ENCODE measurements at regions not wholly inside any gene's neighbourhood (a gene's known extent, or its start where the extent isn't known, plus 50 kb on each side); places are given as distances from the start of the nearest gene placed in this dataset.

- in situ Hi-C loops (cut with HindIII; ENCODE audit: low pct_unique_long_range_greater_than_20kb, low sequenced_read_pairs) (no loop called here), intact Hi-C loops (cut with micrococcal nuclease; ENCODE audit: unreplicated experiment) (no loop called here)
- peaks cover 23% of the 10 kb centered on the region for H3K4me1 ChIP-seq (ENCODE audit: control insufficient read depth, insufficient read depth, low read length)
- peaks cover 4% of the 10 kb centered on the region; the same call in 1 of the 2 replicates for H3K9me3 ChIP-seq (ENCODE audit: control insufficient read depth, insufficient read depth, low read depth, low read length)
- peak; percentile 81 for ATAC-seq
- BruUV-seq (replicated peaks) = no TSS peak
- no peaks in the 10 kb centered on the region for H3K36me3 ChIP-seq (ENCODE audit: control insufficient read depth, insufficient read depth, low read length)
- TF ChIP-seq TCF7L2 (IDR thresholded peaks at IDR 0.05; ENCODE audit: low read depth, low read length) = no peak
- H3K4me3 ChIP-seq (ENCODE audit: low read depth in 2 of 2, low read length in 2 of 2) = peak overlapping the region; percentile 52 to 58
- POLR2A ChIA-PET = no interaction called here
- CTCF ChIA-PET = no interaction called here
- no peak for DNase-seq (ENCODE audit: low read depth, low spot score)
- no peaks in the 10 kb centered on the region for H3K27me3 ChIP-seq (ENCODE audit: control insufficient read depth, insufficient read depth, low read length)
- peak overlapping the region; percentile 54; the same call in 1 of the 2 replicates for H3K27ac ChIP-seq (ENCODE audit: low read length)
Measured at GRCh38 chr4:183797445-183798300, 107.4 kb upstream of the STOX2 start.

GRCh38 chr4:183798301-183799253 is 106.5 kb upstream of the STOX2 start:
- intact Hi-C loops (cut with micrococcal nuclease; ENCODE audit: unreplicated experiment) (no loop called here), in situ Hi-C loops (cut with HindIII; ENCODE audit: low pct_unique_long_range_greater_than_20kb, low sequenced_read_pairs) (no loop called here)
- no peak overlapping the region for H3K27ac ChIP-seq (ENCODE audit: low read length)
- peak; percentile 56 for ATAC-seq
- ChIA-PET CTCF (no interaction called here), POLR2A (no interaction called here)
- no peak for DNase-seq (ENCODE audit: low read depth, low spot score)
- BruUV-seq (replicated peaks) = no TSS peak
- H3K36me3 ChIP-seq (ENCODE audit: control insufficient read depth, insufficient read depth, low read length) = no peaks in the 10 kb centered on the region
- peak overlapping the region; percentile 52 to 58 for H3K4me3 ChIP-seq (ENCODE audit: low read depth in 2 of 2, low read length in 2 of 2)
- peaks cover 23% of the 10 kb centered on the region for H3K4me1 ChIP-seq (ENCODE audit: control insufficient read depth, insufficient read depth, low read length)
- H3K27me3 ChIP-seq (ENCODE audit: control insufficient read depth, insufficient read depth, low read length) = no peaks in the 10 kb centered on the region
- TF ChIP-seq POLR2AphosphoS5 (IDR thresholded peaks at IDR 0.05; ENCODE audit: low read depth, low read length) (no peak), SIN3A (IDR thresholded peaks at IDR 0.05; ENCODE audit: borderline replicate concordance, insufficient read depth, low read depth, low read length) (no peak), REST (IDR thresholded peaks at IDR 0.05; ENCODE audit: insufficient read depth in 1 of 2, low read depth in 2 of 2, low read length in 1 of 2) (no peak), TCF7L2 (IDR thresholded peaks at IDR 0.05; ENCODE audit: low read depth, low read length) (no peak), CTCF (IDR thresholded peaks at IDR 0.05) (no peak)
- peaks cover 4% of the 10 kb centered on the region; the same call in 1 of the 2 replicates for H3K9me3 ChIP-seq (ENCODE audit: control insufficient read depth, insufficient read depth, low read depth, low read length)
